ENCODE measurements at regions not wholly inside any gene's neighbourhood (a gene's known extent, or its start where the extent isn't known, plus 50 kb on each side); places are given as distances from the start of the nearest gene placed in this dataset.

- Histone ChIP-seq H3K4me1 (ENCODE audit: control insufficient read depth, insufficient read depth, low read length) (no peaks in the 10 kb centered on the region), H3K27ac (ENCODE audit: extremely low read depth, low read depth, low read length) (no peak overlapping the region), H3K9me3 (ENCODE audit: control insufficient read depth, insufficient read depth, low read depth, low read length) (no peaks in the 10 kb centered on the region), H3K36me3 (ENCODE audit: control insufficient read depth in 2 of 2, insufficient read depth in 1 of 2, low read length in 2 of 2) (no peaks in the 10 kb centered on the region), H3K4me3 (ENCODE audit: low read depth, low read length) (no peak overlapping the region)
- POLR2A ChIA-PET, result no interaction called here
- TF ChIP-seq FEZF1 (tag by site-specific recombination; IDR thresholded peaks at IDR 0.05) (no peak), ZNF585B (tag by site-specific recombination; IDR thresholded peaks at IDR 0.05) (no peak), ZBTB48 (tag by site-specific recombination; IDR thresholded peaks at IDR 0.05) (no peak), PATZ1 (tag by site-specific recombination; IDR thresholded peaks at IDR 0.05) (no peak), KLF1 (tag by site-specific recombination; IDR thresholded peaks at IDR 0.05) (no peak), ZNF626 (tag by site-specific recombination; IDR thresholded peaks at IDR 0.05) (no peak), ZNF394 (tag by site-specific recombination; IDR thresholded peaks at IDR 0.05; ENCODE audit: borderline replicate concordance) (no peak), YY1 (tag by site-specific recombination; IDR thresholded peaks at IDR 0.05) (no peak), GLIS1 (tag by site-specific recombination; IDR thresholded peaks at IDR 0.05) (no peak), ZNF37A (tag by site-specific recombination; IDR thresholded peaks at IDR 0.05) (no peak), ZNF416 (tag by site-specific recombination; IDR thresholded peaks at IDR 0.05) (no peak), ZNF2 (tag by site-specific recombination; IDR thresholded peaks at IDR 0.05) (no peak), ZFP37 (tag by site-specific recombination; IDR thresholded peaks at IDR 0.05) (no peak), ZNF18 (tag by site-specific recombination; IDR thresholded peaks at IDR 0.05) (no peak), CTCF (tag by site-specific recombination; IDR thresholded peaks at IDR 0.05) (no peak), ZNF239 (tag by site-specific recombination; IDR thresholded peaks at IDR 0.05) (no peak), MYNN (tag by site-specific recombination; IDR thresholded peaks at IDR 0.05; ENCODE audit: borderline replicate concordance) (no peak), ZNF449 (tag by site-specific recombination; IDR thresholded peaks at IDR 0.05) (no peak), ZNF157 (tag by site-specific recombination; IDR thresholded peaks at IDR 0.05) (no peak), ZBTB8A (tag by site-specific recombination; IDR thresholded peaks at IDR 0.05) (no peak)
- CTCF ChIA-PET, result no interaction called here
Measured at GRCh38 chr3:66667263-66667662, 166.4 kb upstream of the LRIG1 start.

- H3K27ac ChIP-seq (ENCODE audit: extremely low read depth, low read depth, low read length), result no peak overlapping the region
- H3K4me1 ChIP-seq (ENCODE audit: control insufficient read depth, insufficient read depth, low read length), result no peaks in the 10 kb centered on the region
- POLR2A ChIA-PET, result no interaction called here
- no peak overlapping the region for H3K4me3 ChIP-seq (ENCODE audit: low read depth, low read length)
- no peaks in the 10 kb centered on the region for H3K36me3 ChIP-seq (ENCODE audit: control insufficient read depth in 2 of 2, insufficient read depth in 1 of 2, low read length in 2 of 2)
- CTCF ChIA-PET, result no interaction called here
- no peaks in the 10 kb centered on the region for H3K9me3 ChIP-seq (ENCODE audit: control insufficient read depth, insufficient read depth, low read depth, low read length)
- TF ChIP-seq ZNF473 (tag by site-specific recombination; IDR thresholded peaks at IDR 0.05) (no peak), ZNF138 (tag by site-specific recombination; IDR thresholded peaks at IDR 0.05; ENCODE audit: borderline replicate concordance) (no peak), ZNF221 (tag by site-specific recombination; IDR thresholded peaks at IDR 0.05; ENCODE audit: borderline replicate concordance) (no peak), ZBTB44 (tag by site-specific recombination; IDR thresholded peaks at IDR 0.05) (no peak), ZNF169 (tag by site-specific recombination; IDR thresholded peaks at IDR 0.05) (no peak), ZNF10 (tag by site-specific recombination; IDR thresholded peaks at IDR 0.05) (no peak), ZNF747 (tag by site-specific recombination; IDR thresholded peaks at IDR 0.05) (no peak), ZNF23 (tag by site-specific recombination; IDR thresholded peaks at IDR 0.05; ENCODE audit: borderline replicate concordance) (no peak), ZNF114 (tag by site-specific recombination; IDR thresholded peaks at IDR 0.05) (no peak)
Measured at GRCh38 chr3:66671291-66671690, 170.5 kb upstream of the LRIG1 start.

Data from HEK293 (cell line).